ENCODE measurements at regions not wholly inside any gene's neighbourhood (a gene's known extent, or its start where the extent isn't known, plus 50 kb on each side); places are given as distances from the start of the nearest gene placed in this dataset.
A peak's percentile ranks its signal among the peaks of the same experiment; 100 is the strongest.

GRCh38 chr11:45339729-45340519 is 53.8 kb upstream of the SYT13 start (continued):
- peak; percentile 68 for TF ChIP-seq ELF1 (IDR thresholded peaks at IDR 0.05)
- no peak for TF ChIP-seq SIN3A (IDR thresholded peaks at IDR 0.05; ENCODE audit: borderline replicate concordance, low read depth, low read length)
- TF ChIP-seq RCOR1 (IDR thresholded peaks at IDR 0.05; ENCODE audit: low read length) = peak; percentile 70
- TF ChIP-seq MAX (IDR thresholded peaks at IDR 0.05; ENCODE audit: low read depth) = no peak
- no peak for TF ChIP-seq NRF1 (IDR thresholded peaks at IDR 0.05; ENCODE audit: low read depth, low read length)
- no peak for TF ChIP-seq TCF12 (IDR thresholded peaks at IDR 0.05)
- TF ChIP-seq IRF3 (IDR thresholded peaks at IDR 0.05; ENCODE audit: low read depth, low read length) = no peak
- no peak for TF ChIP-seq RXRA (IDR thresholded peaks at IDR 0.05; ENCODE audit: borderline replicate concordance, low read depth)

- TF ChIP-seq CTCF (IDR thresholded peaks at IDR 0.05) = no peak
- TF ChIP-seq TAF1 (IDR thresholded peaks at IDR 0.05; ENCODE audit: borderline replicate concordance, low read depth, low read length) = no peak
- TF ChIP-seq MAX (IDR thresholded peaks at IDR 0.05; ENCODE audit: low read depth) = no peak
- TF ChIP-seq RCOR1 (IDR thresholded peaks at IDR 0.05; ENCODE audit: low read length) = no peak
- H3K4me3 ChIP-seq (ENCODE audit: low read depth in 2 of 2, low read length in 1 of 2) = no peak overlapping the region
- POLR2A ChIA-PET = no interaction called here
- H3K9me2 ChIP-seq = no peaks in the 10 kb centered on the region
- H3F3A ChIP-seq (replicated peaks; ENCODE audit: insufficient read depth) = no peaks in the 10 kb centered on the region
- no peaks in the 10 kb centered on the region for H3K36me3 ChIP-seq (replicated peaks in 1 of 2; ENCODE audit: control insufficient read depth in 1 of 2, insufficient read depth in 2 of 2, low read length in 1 of 2)
- peaks cover 28% of the 10 kb centered on the region; the same call in 1 of the 2 replicates for H3K27me3 ChIP-seq (ENCODE audit: insufficient read depth)
- no peaks in the 10 kb centered on the region for H3K79me2 ChIP-seq (ENCODE audit: insufficient read depth)
- WGBS (ENCODE audit: low lambda C conversion rate) = 70% methylated on average over 10 of the region's 10 CpGs
- H4K20me1 ChIP-seq (ENCODE audit: insufficient read depth) = no peaks in the 10 kb centered on the region
- CTCF ChIA-PET = interaction anchor here (0.7 to 6.5 kb wide), 8 partner anchors 16 to 433 kb away, joined by 3 to 104 read pairs (median 12); no protein-coding TSS in a partner anchor
- no peak overlapping the region for H3K9ac ChIP-seq
- DNase-seq = no peak
- H3K9me3 ChIP-seq = no peaks in the 10 kb centered on the region
- peaks cover 8 to 10% of the 10 kb centered on the region in 2 experiments; a peak in 2 of 4 replicates for H3K4me1 ChIP-seq (ENCODE audit: control insufficient read depth in 1 of 2, insufficient read depth in 2 of 2, low read depth in 1 of 2, low read length in 1 of 2)
- no peak overlapping the region for H3K27ac ChIP-seq (ENCODE audit: low read depth in 2 of 2, low read length in 1 of 2)
- no peak overlapping the region for H3K4me2 ChIP-seq
- H2AFZ ChIP-seq (ENCODE audit: low read depth) = no peak overlapping the region
Measured at GRCh38 chr11:45337583-45338360, 51.6 kb upstream of the SYT13 start.
